GM23338 (cell line): ENCODE measurements at regions not wholly inside any gene's neighbourhood (a gene's known extent, or its start where the extent isn't known, plus 50 kb on each side); places are given as distances from the start of the nearest gene placed in this dataset.

ENCODE experiments used
- ATAC-seq: fragments of 200-7000 bp; cut with Tn5 transposase; 3 replicates; pipeline ENCODE4 v1.9.1; 2020
- DNase-seq: peaks from one replicate; pipeline ENCODE4 v3.0.0-alpha.2; 2015; ENCODE audit warnings: low spot score
- H2AFZ ChIP-seq: fragments of 200-600 bp; sonication (generic); 2 replicates; pipeline ENCODE4 v1.8.0; 2016; ENCODE audit warnings: antibody characterized with exemption, mild to moderate bottlenecking, moderate library complexity
- H3F3A ChIP-seq: fragments of 200-600 bp; sonication (generic); replicated peaks from 2 replicates; pipeline ENCODE4 v1.8.0; 2017; ENCODE audit warnings: antibody characterized with exemption, mixed run types, low read depth
- H3K27ac ChIP-seq: fragments of 200-600 bp; sonication (generic); 2 replicates; pipeline ENCODE4 v1.6.1; 2016; ENCODE audit warnings: low read depth
- H3K27me3 ChIP-seq: fragments of 200-600 bp; sonication (generic); 2 replicates; pipeline ENCODE4 v1.8.0; 2016; ENCODE audit warnings: mild to moderate bottlenecking, mixed run types, moderate library complexity; ENCODE audit not compliant: insufficient read depth
- H3K36me3 ChIP-seq: fragments of 200-600 bp; sonication (generic); 2 replicates; pipeline ENCODE4 v1.8.0; 2016; ENCODE audit warnings: mild to moderate bottlenecking; ENCODE audit not compliant: insufficient read depth
- H3K4me1 ChIP-seq: fragments of 200-600 bp; sonication (generic); 2 replicates; pipeline ENCODE4 v1.8.0; 2016; ENCODE audit warnings: mild to moderate bottlenecking, moderate library complexity; ENCODE audit not compliant: insufficient read depth
- H3K4me2 ChIP-seq: fragments of 200-600 bp; sonication (generic); 2 replicates; pipeline ENCODE4 v1.7.1; 2017; ENCODE audit warnings: mixed run types
- H3K4me3 ChIP-seq: fragments of 200-600 bp; sonication (generic); 2 replicates; pipeline ENCODE4 v1.6.1; 2016; ENCODE audit warnings: mixed run types
- H3K79me2 ChIP-seq: fragments of 200-600 bp; sonication (generic); replicated peaks from 2 replicates; pipeline ENCODE4 v1.8.0; 2017; ENCODE audit warnings: mild to moderate bottlenecking; ENCODE audit not compliant: insufficient read depth
- H3K9me2 ChIP-seq: fragments of 200-600 bp; sonication (generic); 2 replicates; pipeline ENCODE4 v1.8.0; 2017; ENCODE audit not compliant: insufficient read depth
- H4K20me1 ChIP-seq: fragments of 200-600 bp; sonication (generic); replicated peaks from 2 replicates; pipeline ENCODE4 v1.8.0; 2017; ENCODE audit warnings: mild to moderate bottlenecking; ENCODE audit not compliant: insufficient read depth
- H3K27ac Mint-ChIP-seq: 2 replicates; pipeline ENCODE4 v1.8.0; 2020; ENCODE audit warnings: inconsistent platforms, mild to moderate bottlenecking, moderate library complexity, mixed read lengths
- H3K27me3 Mint-ChIP-seq: 3 replicates; pipeline ENCODE4 v1.8.0; 2022; ENCODE audit warnings: low read depth, mild to moderate bottlenecking, moderate library complexity, mixed read lengths, inconsistent platforms; ENCODE audit not compliant: insufficient read depth, poor library complexity
- H3K36me3 Mint-ChIP-seq: 3 replicates; pipeline ENCODE4 v1.8.0; 2021; ENCODE audit warnings: low read depth, mild to moderate bottlenecking, inconsistent platforms, moderate library complexity, mixed read lengths
- H3K4me1 Mint-ChIP-seq: 3 replicates; pipeline ENCODE4 v1.8.0; 2020; ENCODE audit warnings: mild to moderate bottlenecking, inconsistent platforms, mixed read lengths
- H3K4me3 Mint-ChIP-seq: 3 replicates; pipeline ENCODE4 v1.8.0; 2021; ENCODE audit warnings: moderate library complexity, mild to moderate bottlenecking, inconsistent platforms, mixed read lengths
- H3K9me3 Mint-ChIP-seq: 3 replicates; pipeline ENCODE4 v1.8.0; 2020; ENCODE audit warnings: moderate library complexity, mild to moderate bottlenecking, inconsistent platforms, mixed read lengths
- CTCF ChIP-seq, 2 experiments: fragments of 200-600 bp in 1 of 2; sonication (generic) in 1 of 2; conservative IDR thresholded peaks; 2 replicates each; pipeline versions ENCODE4 v1.5.1 to v1.6.1; 2016 to 2017; ENCODE audit warnings: antibody characterized with exemption in 2 of 2, low read depth in 2 of 2, mild to moderate bottlenecking in 2 of 2, moderate library complexity in 1 of 2
- EZH2 ChIP-seq: fragments of 200-600 bp; sonication (generic); IDR thresholded peaks from one replicate; pipeline ENCODE4 v1.8.0; 2017; ENCODE audit warnings: antibody characterized with exemption, mild to moderate bottlenecking, low read depth; ENCODE audit not compliant: unreplicated experiment
- EZH2phosphoT487 ChIP-seq: fragments of 200-600 bp; sonication (generic); IDR thresholded peaks from one replicate; pipeline ENCODE4 v1.8.1; 2018; ENCODE audit warnings: antibody characterized with exemption; ENCODE audit not compliant: unreplicated experiment
- JUNB ChIP-seq: IDR thresholded peaks from one replicate; pipeline ENCODE4 v1.6.1; 2016; ENCODE audit warnings: antibody characterized with exemption; ENCODE audit not compliant: unreplicated experiment
- NANOG ChIP-seq: IDR thresholded peaks from 2 replicates; pipeline ENCODE4 v1.6.1; 2016; ENCODE audit warnings: antibody characterized with exemption, borderline replicate concordance
- ZNF114 ChIP-seq: fragments of 250-450 bp; sonication (Bioruptor Pico); IDR thresholded peaks from 2 replicates; pipeline ENCODE4 v1.5.0; 2020; ENCODE audit warnings: mild to moderate bottlenecking, moderate library complexity
- ZNF331 ChIP-seq: fragments of 250-450 bp; sonication (Bioruptor Pico); IDR thresholded peaks from 2 replicates; pipeline ENCODE4 v1.5.0; 2020; ENCODE audit warnings: low read depth, mild to moderate bottlenecking, moderate library complexity
- TF ChIP-seq, protein P1 (sequence below): fragments of 250-450 bp; sonication (Bioruptor Pico); IDR thresholded peaks from 2 replicates; pipeline ENCODE4 v1.5.0; 2020; ENCODE audit warnings: mild to moderate bottlenecking, moderate library complexity
- TF ChIP-seq, protein P2 (sequence below): IDR thresholded peaks from 2 replicates; pipeline ENCODE4 v1.6.1; 2016; ENCODE audit warnings: antibody characterized with exemption

DNA sequence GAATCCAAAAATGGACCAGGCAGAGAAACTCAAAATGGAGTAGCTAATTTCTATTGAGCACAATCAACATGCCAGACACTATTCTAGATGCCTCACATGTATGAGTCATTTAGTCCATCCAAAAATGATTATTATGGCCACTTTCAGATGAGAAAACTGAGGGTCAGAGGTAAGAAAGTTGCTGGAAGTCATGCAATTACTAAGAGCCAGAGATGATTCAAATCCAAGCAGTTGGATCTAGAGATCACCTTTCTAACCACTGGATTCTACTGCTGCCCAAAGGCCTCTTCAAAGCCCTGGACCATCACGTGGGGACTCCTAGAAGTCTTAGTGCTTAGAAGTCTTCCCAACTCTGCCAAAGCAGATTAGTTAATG is 51.8 kb upstream of the HMHB1 start (continued):
- no peak for TF ChIP-seq CTCF (conservative IDR thresholded peaks at IDR 0.05; ENCODE audit: low read depth in 2 of 2)
- TF ChIP-seq EZH2 = no peak

DNA sequence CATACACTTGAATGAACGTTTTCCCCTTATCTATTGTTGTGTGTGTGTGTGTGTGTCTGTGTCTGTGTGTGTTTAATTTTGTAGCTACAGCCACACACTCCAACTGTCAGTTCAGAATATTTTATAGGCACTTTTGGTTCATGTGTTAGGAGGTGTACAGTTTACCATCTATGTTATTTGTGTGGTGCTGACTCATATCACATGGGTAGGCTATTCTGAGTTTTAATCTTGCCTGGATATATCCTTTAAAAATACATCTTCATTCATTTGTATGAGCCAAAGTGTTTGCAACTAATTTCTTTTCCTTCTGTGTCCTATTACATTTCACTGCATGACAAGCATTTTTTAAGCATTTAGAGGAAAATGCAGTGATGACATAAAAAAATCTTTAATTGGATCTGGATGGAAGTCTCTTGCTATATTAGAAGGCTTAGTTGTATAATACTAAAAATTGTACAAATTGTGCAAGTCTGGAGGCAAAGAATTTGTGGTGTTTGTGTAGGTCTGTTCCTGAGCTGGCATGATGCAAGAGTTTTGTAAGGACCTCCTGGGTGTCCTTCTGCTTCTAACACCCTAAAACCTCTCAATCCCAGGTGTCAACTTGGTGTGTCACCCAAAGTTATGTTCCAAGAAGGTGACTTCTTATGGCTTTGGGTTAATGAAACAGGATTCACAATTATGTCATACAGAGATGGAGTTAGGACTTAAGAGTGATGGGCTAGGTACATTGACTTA is 52.4 kb upstream of the HMHB1 start:
- Histone ChIP-seq H3K9me2 (0 out of 2 replicates have a peak, but pooled peaks cover 6% of the 10 kb centered on the region), H3F3A (no peaks in the 10 kb centered on the region), H3K27me3 (no peaks in the 10 kb centered on the region), H3K4me3 (no peak overlapping the region), H3K4me2 (no peak overlapping the region), H3K27ac (no peak overlapping the region), H3K36me3 (no peaks in the 10 kb centered on the region), H3K79me2 (no peaks in the 10 kb centered on the region), H2AFZ (no peak overlapping the region), H4K20me1 (no peaks in the 10 kb centered on the region), H3K4me1 (no peaks in the 10 kb centered on the region)
- Mint-ChIP-seq H3K9me3 (no peaks in the 10 kb centered on the region), H3K4me3 (no peak overlapping the region), H3K27me3 (no peaks in the 10 kb centered on the region), H3K27ac (no peak overlapping the region), H3K36me3 (no peaks in the 10 kb centered on the region), H3K4me1 (no peaks in the 10 kb centered on the region; the same call in 2 of the 3 replicates)
- DNase-seq (no peak), ATAC-seq (no peak)
- TF ChIP-seq ZNF114 (CRISPR knock-in tag) (no peak), CTCF (conservative IDR thresholded peaks at IDR 0.05; ENCODE audit: low read depth in 2 of 2) (no peak), ZNF331 (CRISPR knock-in tag) (no peak), JUNB (no peak), EZH2phosphoT487 (no peak), EZH2 (no peak), NANOG (no peak)
- TF ChIP-seq, protein P1, sequence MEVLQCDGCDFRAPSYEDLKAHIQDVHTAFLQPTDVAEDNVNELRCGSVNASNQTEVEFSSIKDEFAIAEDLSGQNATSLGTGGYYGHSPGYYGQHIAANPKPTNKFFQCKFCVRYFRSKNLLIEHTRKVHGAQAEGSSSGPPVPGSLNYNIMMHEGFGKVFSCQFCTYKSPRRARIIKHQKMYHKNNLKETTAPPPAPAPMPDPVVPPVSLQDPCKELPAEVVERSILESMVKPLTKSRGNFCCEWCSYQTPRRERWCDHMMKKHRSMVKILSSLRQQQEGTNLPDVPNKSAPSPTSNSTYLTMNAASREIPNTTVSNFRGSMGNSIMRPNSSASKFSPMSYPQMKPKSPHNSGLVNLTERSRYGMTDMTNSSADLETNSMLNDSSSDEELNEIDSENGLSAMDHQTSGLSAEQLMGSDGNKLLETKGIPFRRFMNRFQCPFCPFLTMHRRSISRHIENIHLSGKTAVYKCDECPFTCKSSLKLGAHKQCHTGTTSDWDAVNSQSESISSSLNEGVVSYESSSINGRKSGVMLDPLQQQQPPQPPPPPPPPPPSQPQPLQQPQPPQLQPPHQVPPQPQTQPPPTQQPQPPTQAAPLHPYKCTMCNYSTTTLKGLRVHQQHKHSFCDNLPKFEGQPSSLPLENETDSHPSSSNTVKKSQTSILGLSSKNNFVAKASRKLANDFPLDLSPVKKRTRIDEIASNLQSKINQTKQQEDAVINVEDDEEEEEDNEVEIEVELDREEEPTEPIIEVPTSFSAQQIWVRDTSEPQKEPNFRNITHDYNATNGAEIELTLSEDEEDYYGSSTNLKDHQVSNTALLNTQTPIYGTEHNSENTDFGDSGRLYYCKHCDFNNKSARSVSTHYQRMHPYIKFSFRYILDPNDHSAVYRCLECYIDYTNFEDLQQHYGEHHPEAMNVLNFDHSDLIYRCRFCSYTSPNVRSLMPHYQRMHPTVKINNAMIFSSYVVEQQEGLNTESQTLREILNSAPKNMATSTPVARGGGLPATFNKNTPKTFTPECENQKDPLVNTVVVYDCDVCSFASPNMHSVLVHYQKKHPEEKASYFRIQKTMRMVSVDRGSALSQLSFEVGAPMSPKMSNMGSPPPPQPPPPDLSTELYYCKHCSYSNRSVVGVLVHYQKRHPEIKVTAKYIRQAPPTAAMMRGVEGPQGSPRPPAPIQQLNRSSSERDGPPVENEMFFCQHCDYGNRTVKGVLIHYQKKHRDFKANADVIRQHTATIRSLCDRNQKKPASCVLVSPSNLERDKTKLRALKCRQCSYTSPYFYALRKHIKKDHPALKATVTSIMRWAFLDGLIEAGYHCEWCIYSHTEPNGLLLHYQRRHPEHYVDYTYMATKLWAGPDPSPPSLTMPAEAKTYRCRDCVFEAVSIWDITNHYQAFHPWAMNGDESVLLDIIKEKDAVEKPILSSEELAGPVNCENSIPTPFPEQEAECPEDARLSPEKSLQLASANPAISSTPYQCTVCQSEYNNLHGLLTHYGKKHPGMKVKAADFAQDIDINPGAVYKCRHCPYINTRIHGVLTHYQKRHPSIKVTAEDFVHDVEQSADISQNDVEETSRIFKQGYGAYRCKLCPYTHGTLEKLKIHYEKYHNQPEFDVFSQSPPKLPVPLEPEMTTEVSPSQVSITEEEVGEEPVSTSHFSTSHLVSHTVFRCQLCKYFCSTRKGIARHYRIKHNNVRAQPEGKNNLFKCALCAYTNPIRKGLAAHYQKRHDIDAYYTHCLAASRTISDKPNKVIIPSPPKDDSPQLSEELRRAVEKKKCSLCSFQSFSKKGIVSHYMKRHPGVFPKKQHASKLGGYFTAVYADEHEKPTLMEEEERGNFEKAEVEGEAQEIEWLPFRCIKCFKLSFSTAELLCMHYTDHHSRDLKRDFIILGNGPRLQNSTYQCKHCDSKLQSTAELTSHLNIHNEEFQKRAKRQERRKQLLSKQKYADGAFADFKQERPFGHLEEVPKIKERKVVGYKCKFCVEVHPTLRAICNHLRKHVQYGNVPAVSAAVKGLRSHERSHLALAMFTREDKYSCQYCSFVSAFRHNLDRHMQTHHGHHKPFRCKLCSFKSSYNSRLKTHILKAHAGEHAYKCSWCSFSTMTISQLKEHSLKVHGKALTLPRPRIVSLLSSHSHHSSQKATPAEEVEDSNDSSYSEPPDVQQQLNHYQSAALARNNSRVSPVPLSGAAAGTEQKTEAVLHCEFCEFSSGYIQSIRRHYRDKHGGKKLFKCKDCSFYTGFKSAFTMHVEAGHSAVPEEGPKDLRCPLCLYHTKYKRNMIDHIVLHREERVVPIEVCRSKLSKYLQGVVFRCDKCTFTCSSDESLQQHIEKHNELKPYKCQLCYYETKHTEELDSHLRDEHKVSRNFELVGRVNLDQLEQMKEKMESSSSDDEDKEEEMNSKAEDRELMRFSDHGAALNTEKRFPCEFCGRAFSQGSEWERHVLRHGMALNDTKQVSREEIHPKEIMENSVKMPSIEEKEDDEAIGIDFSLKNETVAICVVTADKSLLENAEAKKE = no peak
- TF ChIP-seq, protein P2, sequence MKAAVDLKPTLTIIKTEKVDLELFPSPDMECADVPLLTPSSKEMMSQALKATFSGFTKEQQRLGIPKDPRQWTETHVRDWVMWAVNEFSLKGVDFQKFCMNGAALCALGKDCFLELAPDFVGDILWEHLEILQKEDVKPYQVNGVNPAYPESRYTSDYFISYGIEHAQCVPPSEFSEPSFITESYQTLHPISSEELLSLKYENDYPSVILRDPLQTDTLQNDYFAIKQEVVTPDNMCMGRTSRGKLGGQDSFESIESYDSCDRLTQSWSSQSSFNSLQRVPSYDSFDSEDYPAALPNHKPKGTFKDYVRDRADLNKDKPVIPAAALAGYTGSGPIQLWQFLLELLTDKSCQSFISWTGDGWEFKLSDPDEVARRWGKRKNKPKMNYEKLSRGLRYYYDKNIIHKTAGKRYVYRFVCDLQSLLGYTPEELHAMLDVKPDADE = no peak
